ENCODE measurements at regions not wholly inside any gene's neighbourhood (a gene's known extent, or its start where the extent isn't known, plus 50 kb on each side); places are given as distances from the start of the nearest gene placed in this dataset.

DNA sequence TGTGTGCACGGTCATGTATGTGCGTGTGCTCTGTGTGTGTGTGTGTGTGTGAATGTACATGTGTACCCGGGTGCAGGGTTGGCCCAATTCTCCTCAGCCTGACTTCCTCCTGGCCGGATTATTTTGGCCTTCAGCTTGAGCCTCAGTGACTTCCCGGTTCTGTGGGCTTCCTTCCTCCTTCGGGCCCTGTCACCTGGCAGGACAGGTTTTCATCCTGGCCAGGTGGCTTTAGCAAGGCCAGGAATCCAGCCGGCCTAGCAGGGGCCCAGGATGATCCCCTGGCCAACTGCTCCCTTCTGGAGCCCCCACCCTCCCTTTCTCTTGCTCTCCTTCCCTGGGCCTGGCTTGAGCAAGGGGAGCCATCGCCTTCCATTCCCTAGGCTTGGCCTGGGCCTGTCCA, 140.5 kb downstream of the INHBB start:
- Mint-ChIP-seq H3K4me3 (ENCODE audit: low read depth, unreplicated experiment) (no peak overlapping the region), H3K36me3 (ENCODE audit: insufficient read depth, unreplicated experiment) (no peaks in the 10 kb centered on the region), H3K27ac (ENCODE audit: unreplicated experiment) (no peak overlapping the region), H3K27me3 (ENCODE audit: unreplicated experiment) (peaks cover 64% of the 10 kb centered on the region), H3K4me1 (ENCODE audit: low read depth, unreplicated experiment) (no peaks in the 10 kb centered on the region), H3K9me3 (ENCODE audit: low read depth, unreplicated experiment) (no peaks in the 10 kb centered on the region)
- TF ChIP-seq, protein P1, sequence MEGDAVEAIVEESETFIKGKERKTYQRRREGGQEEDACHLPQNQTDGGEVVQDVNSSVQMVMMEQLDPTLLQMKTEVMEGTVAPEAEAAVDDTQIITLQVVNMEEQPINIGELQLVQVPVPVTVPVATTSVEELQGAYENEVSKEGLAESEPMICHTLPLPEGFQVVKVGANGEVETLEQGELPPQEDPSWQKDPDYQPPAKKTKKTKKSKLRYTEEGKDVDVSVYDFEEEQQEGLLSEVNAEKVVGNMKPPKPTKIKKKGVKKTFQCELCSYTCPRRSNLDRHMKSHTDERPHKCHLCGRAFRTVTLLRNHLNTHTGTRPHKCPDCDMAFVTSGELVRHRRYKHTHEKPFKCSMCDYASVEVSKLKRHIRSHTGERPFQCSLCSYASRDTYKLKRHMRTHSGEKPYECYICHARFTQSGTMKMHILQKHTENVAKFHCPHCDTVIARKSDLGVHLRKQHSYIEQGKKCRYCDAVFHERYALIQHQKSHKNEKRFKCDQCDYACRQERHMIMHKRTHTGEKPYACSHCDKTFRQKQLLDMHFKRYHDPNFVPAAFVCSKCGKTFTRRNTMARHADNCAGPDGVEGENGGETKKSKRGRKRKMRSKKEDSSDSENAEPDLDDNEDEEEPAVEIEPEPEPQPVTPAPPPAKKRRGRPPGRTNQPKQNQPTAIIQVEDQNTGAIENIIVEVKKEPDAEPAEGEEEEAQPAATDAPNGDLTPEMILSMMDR (IDR thresholded peaks at IDR 0.05; ENCODE audit: unreplicated experiment): no peak
- CTCF ChIA-PET: no interaction called here
- DNase-seq: no peak
- no TSS peak for BruUV-seq (replicated peaks)
- intact Hi-C loops (cut with micrococcal nuclease; ENCODE audit: unreplicated experiment): no loop called here

DNA sequence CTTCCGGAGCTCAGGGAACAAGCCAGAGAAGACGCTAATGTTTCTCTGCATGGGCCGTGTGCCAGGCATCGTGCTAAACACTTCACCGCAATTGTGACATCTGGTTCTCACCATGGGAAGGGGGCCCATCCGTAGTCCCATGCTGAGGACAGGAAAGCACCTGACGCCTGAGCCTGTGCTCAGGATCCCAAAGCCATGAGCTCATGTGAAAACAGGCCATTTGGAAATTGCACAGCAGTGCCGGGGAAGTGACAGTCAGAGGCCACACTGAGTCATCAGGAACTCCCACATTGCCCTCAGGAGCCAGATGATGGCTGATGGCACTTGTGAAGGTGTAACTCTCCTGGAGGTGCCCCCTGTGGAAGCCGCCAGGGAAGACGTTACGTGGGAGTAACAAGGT, 141.0 kb downstream of the INHBB start:
- no peak overlapping the region for H3K4me3 Mint-ChIP-seq (ENCODE audit: low read depth, unreplicated experiment)
- no peak for DNase-seq
- no peaks in the 10 kb centered on the region for H3K4me1 Mint-ChIP-seq (ENCODE audit: low read depth, unreplicated experiment)
- no peaks in the 10 kb centered on the region for H3K9me3 Mint-ChIP-seq (ENCODE audit: low read depth, unreplicated experiment)
- BruUV-seq (replicated peaks): no TSS peak
- H3K36me3 Mint-ChIP-seq (ENCODE audit: insufficient read depth, unreplicated experiment): no peaks in the 10 kb centered on the region
- TF ChIP-seq, protein P1 (IDR thresholded peaks at IDR 0.05; ENCODE audit: unreplicated experiment): no peak
- H3K27me3 Mint-ChIP-seq (ENCODE audit: unreplicated experiment): peaks cover 69% of the 10 kb centered on the region
- H3K27ac Mint-ChIP-seq (ENCODE audit: unreplicated experiment): no peak overlapping the region
- CTCF ChIA-PET: no interaction called here
- intact Hi-C loops (cut with micrococcal nuclease; ENCODE audit: unreplicated experiment): no loop called here

DNA sequence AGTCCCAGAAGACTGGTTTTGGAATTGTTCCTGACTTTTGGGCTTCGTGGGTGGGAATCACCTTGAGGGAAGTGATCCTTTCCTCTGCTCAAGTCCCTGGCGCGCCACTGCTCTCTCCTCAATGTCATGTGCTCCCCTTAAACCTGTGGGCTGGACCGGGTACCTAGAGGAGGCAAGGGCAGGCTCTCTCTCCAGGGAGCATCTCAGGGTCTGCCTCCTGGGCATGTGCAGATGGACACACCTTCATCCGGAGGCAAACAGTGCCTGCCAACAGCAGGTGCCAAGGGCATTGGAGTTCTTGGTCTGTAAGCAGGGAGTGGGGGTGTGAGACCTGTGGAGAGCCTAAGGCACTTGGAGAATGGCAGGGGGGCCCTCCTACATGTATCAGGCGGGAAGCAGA, 142.6 kb downstream of the INHBB start:
- Mint-ChIP-seq H3K4me1 (ENCODE audit: low read depth, unreplicated experiment) (no peaks in the 10 kb centered on the region), H3K27ac (ENCODE audit: unreplicated experiment) (no peak overlapping the region), H3K36me3 (ENCODE audit: insufficient read depth, unreplicated experiment) (no peaks in the 10 kb centered on the region), H3K9me3 (ENCODE audit: low read depth, unreplicated experiment) (no peaks in the 10 kb centered on the region), H3K4me3 (ENCODE audit: low read depth, unreplicated experiment) (no peak overlapping the region), H3K27me3 (ENCODE audit: unreplicated experiment) (peaks cover 73% of the 10 kb centered on the region)
- CTCF ChIA-PET: no interaction called here
- TF ChIP-seq, protein P1 (IDR thresholded peaks at IDR 0.05; ENCODE audit: unreplicated experiment): no peak
- intact Hi-C loops (cut with micrococcal nuclease; ENCODE audit: unreplicated experiment): no loop called here
- DNase-seq: no peak
- BruUV-seq (replicated peaks): no TSS peak

DNA sequence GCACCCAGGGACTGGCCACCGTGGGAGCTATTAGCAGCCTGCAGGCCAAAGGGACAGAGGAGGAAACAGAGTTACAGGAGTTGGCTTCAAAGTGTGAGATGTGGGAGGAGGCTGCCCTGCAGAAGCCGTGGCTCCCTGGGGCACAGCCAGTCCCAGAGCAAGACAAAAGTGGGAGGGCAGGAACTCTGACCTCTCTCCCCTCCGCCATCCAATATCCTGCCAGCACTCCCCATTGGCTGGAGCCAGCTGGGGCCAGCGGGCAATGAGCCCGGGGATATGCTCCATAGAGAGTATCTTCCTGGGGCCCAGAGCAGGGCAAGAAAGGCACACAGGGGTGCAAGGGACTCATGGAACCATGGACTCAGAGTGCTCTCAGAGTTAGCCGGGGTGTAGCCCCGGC, 143.1 kb downstream of the INHBB start:
- TF ChIP-seq, protein P1 (IDR thresholded peaks at IDR 0.05; ENCODE audit: unreplicated experiment): no peak
- DNase-seq: no peak
- intact Hi-C loops (cut with micrococcal nuclease; ENCODE audit: unreplicated experiment): no loop called here
- no peak overlapping the region for H3K4me3 Mint-ChIP-seq (ENCODE audit: low read depth, unreplicated experiment)
- BruUV-seq (replicated peaks): no TSS peak
- no peaks in the 10 kb centered on the region for H3K4me1 Mint-ChIP-seq (ENCODE audit: low read depth, unreplicated experiment)
- no peaks in the 10 kb centered on the region for H3K9me3 Mint-ChIP-seq (ENCODE audit: low read depth, unreplicated experiment)
- no peak overlapping the region for H3K27ac Mint-ChIP-seq (ENCODE audit: unreplicated experiment)
- peaks cover 74% of the 10 kb centered on the region for H3K27me3 Mint-ChIP-seq (ENCODE audit: unreplicated experiment)
- no peaks in the 10 kb centered on the region for H3K36me3 Mint-ChIP-seq (ENCODE audit: insufficient read depth, unreplicated experiment)
- CTCF ChIA-PET: no interaction called here

Measured in Calu3 (cell line).